OCI-LY7 (cell line): ENCODE measurements at regions not wholly inside any gene's neighbourhood (a gene's known extent, or its start where the extent isn't known, plus 50 kb on each side); places are given as distances from the start of the nearest gene placed in this dataset.
"Not testable (repeated sequence)": the region's sequence is repeated elsewhere in the genome, so short reads cannot be mapped to it uniquely, and the experiment has no call there.

Source experiments
- BruUV-seq: library from RNA; stranded (reverse); fragments of 400-500 nt; replicated peaks from 2 replicates; lab custom pipeline; 2021; lab: Mats Ljungman, UMichigan
- CTCF ChIA-PET: fragments of 300-600 bp; sonication (Branson Sonifier 250); formaldehyde crosslinking; loops from one replicate; lab custom pipeline; 2022; ENCODE audit warnings: antibody characterized with exemption; ENCODE audit not compliant: unreplicated experiment; lab: Charles Lee
- POLR2A ChIA-PET: fragments of 300-600 bp; sonication (Branson Sonifier 250); formaldehyde crosslinking; loops from one replicate; lab custom pipeline; 2022; ENCODE audit warnings: antibody characterized with exemption; lab: Charles Lee
- DNase-seq: peaks from one replicate; pipeline ENCODE4 v3.0.0-alpha.2; 2015; ENCODE audit warnings: low spot score
- H2AFZ ChIP-seq: fragments of 200-600 bp; sonication (generic), shearing (Covaris generic); 2 replicates; pipeline ENCODE4 v1.6.1; 2014; ENCODE audit warnings: mild to moderate bottlenecking, antibody characterized with exemption, low read length, moderate library complexity
- H3K27ac ChIP-seq: fragments of 200-600 bp; sonication (generic); 2 replicates; pipeline ENCODE4 v1.5.1; 2014; ENCODE audit warnings: mixed run types, low read depth, mild to moderate bottlenecking, moderate library complexity, low read length, inconsistent platforms; ENCODE audit not compliant: poor library complexity, severe bottlenecking
- H3K36me3 ChIP-seq: fragments of 200-600 bp; sonication (generic); 2 replicates; pipeline ENCODE4 v1.6.1; 2014; ENCODE audit warnings: mild to moderate bottlenecking, antibody characterized with exemption, low read length, moderate library complexity, mixed read lengths; ENCODE audit not compliant: insufficient read depth
- H3K4me1 ChIP-seq: fragments of 200-600 bp; sonication (generic); 2 replicates; pipeline ENCODE4 v1.5.1; 2014; ENCODE audit warnings: mild to moderate bottlenecking, low read length; ENCODE audit not compliant: insufficient read depth, poor library complexity, severe bottlenecking
- H3K4me2 ChIP-seq: fragments of 200-600 bp; sonication (generic); 2 replicates; pipeline ENCODE4 v1.6.1; 2014; ENCODE audit warnings: mild to moderate bottlenecking, low read length
- H3K4me3 ChIP-seq: fragments of 200-600 bp; sonication (generic); 2 replicates; pipeline ENCODE4 v1.5.1; 2014; ENCODE audit warnings: mild to moderate bottlenecking, low read depth, low read length; ENCODE audit not compliant: poor library complexity, severe bottlenecking
- H3K79me2 ChIP-seq: fragments of 200-600 bp; sonication (generic); 2 replicates; pipeline ENCODE4 v1.6.1; 2016; ENCODE audit warnings: low read depth, mild to moderate bottlenecking, low read length, moderate library complexity, mixed read lengths; ENCODE audit not compliant: insufficient read depth
- H3K9me2 ChIP-seq: fragments of 200-600 bp; sonication (generic); 2 replicates; pipeline ENCODE4 v1.6.1; 2016; ENCODE audit warnings: mild to moderate bottlenecking, low read length, mixed read lengths; ENCODE audit not compliant: insufficient read depth
- H3K9me3 ChIP-seq: fragments of 200-600 bp; sonication (generic); 2 replicates; pipeline ENCODE4 v1.6.1; 2014; ENCODE audit warnings: mild to moderate bottlenecking, mixed run types, low read length, mixed read lengths
- H4K20me1 ChIP-seq: fragments of 200-600 bp; sonication (generic); 2 replicates; pipeline ENCODE4 v1.6.1; 2014; ENCODE audit warnings: mild to moderate bottlenecking, antibody characterized with exemption, low read length, moderate library complexity, mixed read lengths; ENCODE audit not compliant: insufficient read depth
- CTCF ChIP-seq: fragments of 200-600 bp; sonication (generic); conservative IDR thresholded peaks from 2 replicates; pipeline ENCODE4 v1.5.1; 2014; ENCODE audit warnings: mild to moderate bottlenecking, antibody characterized with exemption, low read length, moderate library complexity, mixed read lengths
- EZH2phosphoT487 ChIP-seq: fragments of 200-600 bp; sonication (generic); IDR thresholded peaks from 2 replicates; pipeline ENCODE4 v1.6.1; 2018; ENCODE audit warnings: low read depth, borderline replicate concordance, mild to moderate bottlenecking, mixed run types, antibody characterized with exemption, low read length, moderate library complexity, mixed read lengths
- intact Hi-C: fragments of 100-400 bp; cut with micrococcal nuclease; formaldehyde crosslinking; loops from one replicate; pipeline ENCODE4 v1.10.0; 2022; ENCODE audit not compliant: unreplicated experiment

- Histone ChIP-seq H3K9me2 (no peaks in the 10 kb centered on the region), H2AFZ (no peak overlapping the region), H4K20me1 (no peaks in the 10 kb centered on the region), H3K4me2 (no peak overlapping the region), H3K4me3 (no peak overlapping the region), H3K4me1 (no peaks in the 10 kb centered on the region), H3K79me2 (no peaks in the 10 kb centered on the region), H3K27ac (no peak overlapping the region), H3K9me3 (no peaks in the 10 kb centered on the region), H3K36me3 (no peaks in the 10 kb centered on the region)
- ChIA-PET POLR2A (no interaction called here), CTCF (no interaction called here)
- intact Hi-C loops, result no loop called here
- TF ChIP-seq CTCF, result no peak
- TF ChIP-seq EZH2phosphoT487, result no peak
- no TSS peak for BruUV-seq
- no peak for DNase-seq
These were observed 609.9 kb upstream of the MAP3K7 start for GRCh38 chr6:91196729-91197128.

GRCh38 chr6:91193446-91193845, 606.6 kb upstream of the MAP3K7 start:
- BruUV-seq, result no TSS peak
- TF ChIP-seq CTCF (no peak), EZH2phosphoT487 (no peak)
- POLR2A ChIA-PET, result no interaction called here

GRCh38 chr6:91190041-91190440, 603.2 kb upstream of the MAP3K7 start:
- DNase-seq, intact Hi-C loops, H2AFZ ChIP-seq, H3K27ac ChIP-seq, H3K9me3 ChIP-seq, CTCF ChIA-PET, H3K36me3 ChIP-seq, H3K4me2 ChIP-seq, H3K4me3 ChIP-seq, H3K9me2 ChIP-seq, H4K20me1 ChIP-seq, BruUV-seq, H3K4me1 ChIP-seq, H3K79me2 ChIP-seq: not testable (repeated sequence)
- POLR2A ChIA-PET, result interaction anchor here (0.7 kb wide), 2 partner anchors 14 to 20 kb away, joined by 3 to 4 read pairs; no protein-coding TSS in a partner anchor

More at GRCh38 chr6:91193446-91193845, 606.6 kb upstream of the MAP3K7 start:
- intact Hi-C loops, result no loop called here
- Histone ChIP-seq H3K4me1 (no peaks in the 10 kb centered on the region), H3K27ac (no peak overlapping the region), H3K36me3 (no peaks in the 10 kb centered on the region), H3K9me2 (no peaks in the 10 kb centered on the region), H3K79me2 (no peaks in the 10 kb centered on the region), H3K9me3 (no peaks in the 10 kb centered on the region), H4K20me1 (no peaks in the 10 kb centered on the region), H2AFZ (no peak overlapping the region), H3K4me2 (no peak overlapping the region), H3K4me3 (no peak overlapping the region)
- DNase-seq, result no peak
- CTCF ChIA-PET, result no interaction called here
